ENCODE measurements at regions not wholly inside any gene's neighbourhood (a gene's known extent, or its start where the extent isn't known, plus 50 kb on each side); places are given as distances from the start of the nearest gene placed in this dataset.

- TF ChIP-seq CTCF (IDR thresholded peaks at IDR 0.05; ENCODE audit: low read depth, low read length, missing input control), result no peak
- no peak for TF ChIP-seq TAF1 (conservative IDR thresholded peaks at IDR 0.05)
- TF ChIP-seq EGR1 (IDR thresholded peaks at IDR 0.05; ENCODE audit: low read depth in 2 of 2), result no peak
- TF ChIP-seq YY1 (IDR thresholded peaks at IDR 0.05), result no peak
- no peak for TF ChIP-seq FOXA1 (IDR thresholded peaks at IDR 0.05)
Observed at GRCh38 chr5:156230887-156231286, 96.1 kb upstream of the SGCD start.

Measured in liver (tissue), 3 donors.